ENCODE measurements at regions not wholly inside any gene's neighbourhood (a gene's known extent, or its start where the extent isn't known, plus 50 kb on each side); places are given as distances from the start of the nearest gene placed in this dataset.
"Not testable (repeated sequence)": the region's sequence is repeated elsewhere in the genome, so short reads cannot be mapped to it uniquely, and the experiment has no call there.

DNA sequence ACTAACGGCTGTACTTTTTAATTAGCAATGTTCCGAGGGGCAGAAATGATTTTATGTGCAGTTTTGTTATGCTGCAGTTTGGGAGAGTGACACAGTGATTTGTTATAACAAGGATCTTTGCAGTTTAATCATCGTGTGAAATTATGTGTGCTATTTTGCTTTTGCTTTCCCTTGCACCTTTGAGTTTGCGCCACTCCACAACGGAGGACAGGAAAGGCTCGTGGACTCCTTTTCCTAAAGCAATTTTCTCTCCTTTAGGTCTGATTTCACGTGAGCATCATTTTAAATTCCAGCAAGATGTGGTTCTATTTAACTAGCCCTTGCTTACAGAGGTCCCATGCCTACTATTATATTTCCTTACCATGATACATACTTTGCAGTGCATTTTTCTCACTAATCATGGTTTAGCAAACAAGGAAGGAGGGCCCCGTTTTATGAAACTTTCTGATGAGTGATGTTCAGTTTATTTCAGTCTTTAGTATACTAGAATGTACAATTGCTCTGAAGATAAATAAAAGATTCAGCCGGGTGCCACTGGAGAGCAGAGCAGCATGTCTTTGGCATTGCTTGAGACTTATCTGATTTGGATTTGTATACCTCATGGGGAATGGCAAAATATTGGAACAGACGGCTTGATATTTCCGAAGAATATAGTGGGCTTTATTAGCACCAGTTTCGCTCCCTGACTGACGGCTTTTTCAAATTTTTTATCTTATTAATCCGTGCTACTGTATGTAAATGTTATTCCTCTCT lies 528.2 kb upstream of the FANCL start:
- DNase-seq (ENCODE audit: low read depth) = no peak

DNA sequence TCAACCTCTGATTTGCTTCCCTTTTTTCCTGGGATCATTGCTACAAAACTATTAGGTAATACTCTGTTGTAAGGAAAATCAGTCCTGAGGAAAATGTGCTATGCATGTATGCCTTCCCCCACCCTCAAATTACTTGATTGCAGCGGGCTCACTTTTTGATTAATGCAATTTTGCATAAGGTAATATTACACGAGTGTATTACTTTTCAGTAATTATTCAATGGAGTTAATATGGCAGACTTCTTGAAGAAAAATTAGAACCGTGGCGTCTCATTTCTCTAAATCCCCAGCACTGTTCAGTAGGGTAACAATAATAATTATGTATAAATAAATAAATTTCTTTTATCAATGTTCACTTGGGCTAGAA lies 527.6 kb upstream of the FANCL start:
- DNase-seq (ENCODE audit: low read depth) = no peak

DNA sequence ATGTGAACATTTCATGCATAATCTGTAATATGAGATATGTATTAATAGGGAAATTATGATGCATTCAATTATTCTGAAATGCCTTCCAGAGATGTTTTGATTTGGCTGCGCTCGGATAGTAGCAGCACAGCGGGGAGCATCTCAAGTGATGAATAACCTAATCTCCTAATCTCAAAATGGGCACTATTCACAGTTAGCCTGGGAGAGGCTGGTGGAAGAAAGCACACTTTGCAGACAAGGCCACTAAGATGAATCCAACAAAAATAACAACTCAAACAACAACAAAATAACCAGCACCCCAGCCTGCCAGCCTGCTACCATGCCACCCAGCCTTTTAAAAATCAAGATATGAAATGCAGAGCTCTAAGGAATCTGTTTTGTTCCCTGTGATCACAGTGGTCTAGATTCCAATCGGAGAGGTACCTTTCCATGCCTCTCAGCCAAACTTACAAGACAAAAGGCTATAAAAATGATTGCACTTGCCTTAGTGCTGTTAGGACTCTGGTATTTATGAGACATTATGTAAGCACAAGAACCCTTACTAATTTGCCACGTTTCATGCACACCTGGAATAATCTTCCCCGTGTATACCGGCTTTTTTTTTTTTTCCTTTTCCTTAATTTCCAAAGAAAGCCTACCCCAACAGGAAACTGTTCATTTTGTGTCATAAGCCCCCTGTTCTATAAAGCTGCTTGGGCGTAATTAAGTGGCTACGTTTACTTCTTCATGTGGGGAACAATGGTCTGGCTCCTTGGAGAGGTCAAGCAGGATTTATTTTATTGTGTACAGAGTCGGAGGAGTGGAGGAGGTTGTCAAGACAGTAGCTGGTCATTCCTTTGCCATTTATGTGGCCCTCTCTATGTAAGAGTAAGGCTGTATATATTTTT lies 526.9 kb upstream of the FANCL start:
- no peak for DNase-seq (ENCODE audit: low read depth)

- DNase-seq (ENCODE audit: low read depth) = no peak
These were observed 523.4 kb upstream of the FANCL start for GRCh38 chr2:58764338-58765104.

DNA sequence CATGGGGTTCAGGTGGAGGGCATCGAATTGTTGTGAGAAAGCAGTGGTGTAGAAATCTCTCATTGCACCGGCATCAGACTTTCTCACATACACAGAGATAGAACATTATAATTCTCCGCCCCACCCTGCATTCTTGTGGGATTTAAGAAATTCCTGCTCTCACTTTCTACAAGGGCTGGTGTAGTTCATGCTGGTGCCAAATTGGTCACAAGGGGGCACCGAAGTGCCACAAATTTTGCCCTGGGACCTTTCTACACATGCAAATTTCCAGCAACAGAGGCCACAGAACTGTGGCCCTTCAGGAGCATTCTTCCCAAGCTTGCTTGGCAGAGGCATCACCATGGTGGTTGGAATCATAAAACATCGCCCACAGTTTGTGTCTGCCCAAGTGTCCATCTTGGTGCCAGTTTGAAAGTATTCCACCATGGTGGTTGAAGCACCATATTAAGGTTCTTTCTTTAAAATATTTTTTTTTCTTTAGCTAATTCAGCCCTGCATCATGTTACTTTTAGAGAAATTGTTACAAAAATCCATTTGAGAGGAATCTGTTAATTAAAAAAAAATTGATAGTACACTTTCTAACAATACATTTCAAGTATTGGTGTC lies 521.2 kb upstream of the FANCL start:
- DNase-seq (ENCODE audit: low read depth) = peak; percentile 27

- no peak for DNase-seq (ENCODE audit: low read depth)
These were observed 516.8 kb upstream of the FANCL start for GRCh38 chr2:58757971-58758370.

GRCh38 chr2:58756336-58756735 lies 515.2 kb upstream of the FANCL start:
- no peak for DNase-seq (ENCODE audit: low read depth)

DNA sequence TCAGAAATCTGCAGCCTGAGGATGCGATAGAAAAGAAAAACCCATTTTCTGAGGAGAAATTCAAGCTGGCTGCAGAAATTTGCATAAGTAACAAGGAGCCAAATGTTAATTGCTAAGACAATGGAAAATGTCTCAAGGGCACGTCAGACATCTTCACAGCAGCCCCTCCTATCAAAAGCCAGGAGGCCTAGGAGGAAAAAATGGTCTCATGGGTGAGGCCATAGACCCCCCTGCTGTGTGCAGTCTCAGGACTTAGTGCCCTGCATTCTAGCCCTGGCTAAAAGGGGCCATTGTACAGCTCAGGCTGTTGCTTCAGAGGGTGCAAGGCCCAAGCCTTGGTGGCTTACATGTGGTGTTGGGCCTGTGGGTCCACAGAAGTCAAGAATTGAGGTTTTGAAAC lies 511.4 kb upstream of the FANCL start:
- not testable (repeated sequence) for DNase-seq (ENCODE audit: low read depth)

DNA sequence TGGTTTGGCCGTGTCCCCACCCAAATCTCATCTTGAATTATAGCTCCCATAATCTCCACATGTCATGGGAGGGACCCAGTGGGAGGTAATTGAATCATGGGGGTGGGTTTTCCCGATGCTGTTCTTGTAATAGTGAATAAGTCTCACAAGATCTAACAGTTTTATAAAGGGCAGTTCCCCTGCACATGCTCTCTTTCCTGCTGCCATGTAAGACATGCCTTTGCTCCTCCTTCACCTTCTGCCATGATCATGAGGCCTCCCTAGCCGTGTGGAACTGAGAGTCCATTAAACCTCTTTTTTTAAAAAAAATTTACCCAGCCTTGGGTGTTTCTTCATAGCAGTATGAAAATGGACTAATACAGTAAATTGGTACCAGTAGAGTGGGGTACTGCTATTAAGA lies 510.6 kb upstream of the FANCL start:
- not testable (repeated sequence) for DNase-seq (ENCODE audit: low read depth)

GRCh38 chr2:58749041-58749440 lies 507.9 kb upstream of the FANCL start:
- DNase-seq (ENCODE audit: low read depth) = no peak

- not testable (repeated sequence) for DNase-seq (ENCODE audit: low read depth)
These were observed 504.2 kb upstream of the FANCL start for GRCh38 chr2:58745334-58745733.

GRCh38 chr2:58740426-58740825 lies 499.3 kb upstream of the FANCL start:
- no peak for DNase-seq (ENCODE audit: low read depth)

GRCh38 chr2:58739033-58739432 lies 497.9 kb upstream of the FANCL start:
- DNase-seq (ENCODE audit: low read depth) = no peak

DNA sequence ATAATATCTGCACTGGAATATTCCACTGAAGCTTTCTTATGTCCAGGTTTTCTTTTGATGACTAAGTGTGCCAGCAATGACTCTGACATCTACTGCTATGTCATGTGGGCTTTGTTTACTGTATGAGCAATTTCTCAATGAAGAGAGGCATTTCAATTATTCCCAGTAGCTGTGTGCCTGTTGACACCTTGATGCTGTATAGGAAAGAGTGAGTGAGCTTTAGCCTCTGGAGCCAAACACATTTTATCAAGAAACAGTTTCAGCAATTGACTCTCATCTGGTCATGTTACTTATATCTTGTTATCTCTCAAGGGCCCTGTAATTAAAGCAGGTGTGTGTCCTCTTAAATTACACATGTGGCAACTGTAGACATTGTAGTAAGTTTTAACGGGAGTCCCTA lies 493.2 kb upstream of the FANCL start:
- DNase-seq (ENCODE audit: low read depth) = no peak

DNA sequence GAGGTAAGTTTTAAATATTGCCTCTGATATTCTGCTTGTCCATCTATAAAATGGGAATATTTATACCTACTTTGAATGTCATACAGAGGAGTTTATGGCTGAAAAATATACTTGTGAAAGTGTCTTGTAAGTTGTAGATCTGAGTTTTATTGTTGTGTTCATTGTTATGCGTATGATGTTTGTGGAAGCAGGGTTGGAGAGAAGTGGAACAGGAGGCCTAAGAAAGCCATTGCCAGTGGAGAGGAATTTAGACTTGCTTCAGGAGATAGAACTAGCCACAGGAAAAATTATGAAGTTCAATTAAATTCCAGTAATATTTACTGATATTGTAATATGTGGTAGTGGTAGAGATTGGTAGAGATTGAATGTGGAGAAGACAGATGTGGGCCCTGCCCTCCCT lies 491.9 kb upstream of the FANCL start:
- no peak for DNase-seq (ENCODE audit: low read depth)

DNA sequence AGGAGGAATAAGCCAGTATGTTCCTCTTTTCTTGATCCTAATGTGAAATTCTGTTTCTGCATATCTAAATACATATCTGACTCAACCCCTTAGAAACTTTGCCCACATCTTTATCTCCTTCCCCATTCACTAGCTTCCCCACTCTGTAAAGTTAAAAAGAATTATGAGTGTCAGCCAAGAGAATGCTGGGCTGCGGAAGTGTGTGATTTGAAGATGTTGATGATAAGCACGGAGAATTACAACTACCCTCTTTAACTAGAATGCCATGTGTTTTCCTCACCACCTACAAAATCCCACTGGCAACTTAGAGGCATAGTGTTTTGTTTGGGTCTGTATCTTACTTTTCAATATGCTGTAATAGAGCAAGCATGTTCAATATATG lies 490.4 kb upstream of the FANCL start:
- no peak for DNase-seq (ENCODE audit: low read depth)

DNA sequence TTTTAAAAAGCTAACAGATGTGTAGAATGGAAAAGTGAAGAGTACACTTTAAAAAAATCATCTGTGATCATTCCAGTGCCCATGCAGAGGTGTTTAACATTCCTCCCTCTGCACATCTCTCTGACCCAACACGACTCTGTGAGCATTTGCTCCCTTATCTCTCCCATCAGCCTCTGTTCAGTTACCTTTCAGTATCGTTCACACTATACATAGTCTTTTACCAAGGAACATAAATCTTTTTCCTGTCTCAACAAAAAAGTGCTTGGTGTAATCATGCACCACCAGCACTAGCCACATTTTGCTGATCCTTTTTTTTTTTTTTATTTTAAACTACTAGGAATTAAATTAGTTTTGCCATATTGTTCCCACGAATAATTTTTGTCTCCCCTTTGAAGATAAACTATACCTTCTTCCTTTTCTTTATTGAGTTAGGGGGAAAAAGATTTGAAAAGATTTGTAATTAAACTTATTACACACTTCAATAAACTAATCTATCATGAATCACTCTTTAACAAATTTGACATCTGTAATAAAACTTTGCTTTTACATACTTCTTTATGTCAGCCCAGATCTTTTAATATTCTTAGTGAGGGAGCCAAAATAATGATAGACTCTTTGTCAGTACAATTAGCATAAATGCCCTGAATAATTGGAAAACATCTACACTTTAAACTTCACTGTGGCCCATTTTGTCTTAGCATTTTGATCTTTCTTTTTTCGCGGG lies 489.8 kb upstream of the FANCL start:
- DNase-seq (ENCODE audit: low read depth) = no peak

GRCh38 chr2:58727981-58728656 lies 487.0 kb upstream of the FANCL start:
- no peak for DNase-seq (ENCODE audit: low read depth)

DNA sequence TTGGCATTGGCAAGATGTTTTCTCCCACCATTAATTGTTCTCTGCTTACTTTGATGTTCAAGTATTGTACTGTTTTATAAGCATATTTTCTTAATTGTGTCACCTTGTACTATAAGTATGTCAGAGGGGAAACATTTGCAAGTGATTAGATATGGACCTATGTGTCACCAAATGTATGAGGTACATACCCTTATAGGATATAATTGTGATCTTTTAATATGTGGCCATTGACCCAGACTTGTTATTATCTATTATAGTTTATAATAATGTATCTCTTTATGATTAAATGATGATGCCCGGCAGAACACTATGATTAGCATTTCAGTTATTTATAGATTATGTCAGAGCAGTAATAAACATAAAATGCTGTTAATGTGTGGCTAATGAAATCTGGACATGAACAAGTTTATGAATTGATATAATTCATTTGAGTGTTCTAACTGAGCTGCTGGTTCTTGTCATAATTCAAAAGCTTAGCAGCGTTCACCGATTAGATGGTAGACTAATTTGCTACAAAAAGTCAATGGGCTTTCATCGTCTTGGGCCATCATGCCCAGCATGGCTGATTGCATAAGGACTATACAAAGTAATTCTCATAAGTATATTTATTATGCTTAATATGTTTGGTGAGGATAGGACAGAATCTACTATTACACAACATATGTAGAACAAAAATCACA lies 480.9 kb upstream of the FANCL start:
- DNase-seq (ENCODE audit: low read depth) = no peak
